IMR-90 (cell line): ENCODE measurements at regions not wholly inside any gene's neighbourhood (a gene's known extent, or its start where the extent isn't known, plus 50 kb on each side); places are given as distances from the start of the nearest gene placed in this dataset.

Experiments used
- ATAC-seq: fragments of 200-7000 bp; cut with Tn5 transposase; 2 replicates; pipeline ENCODE4 v1.9.1; 2020; ENCODE audit warnings: low read depth, mild to moderate bottlenecking, moderate library complexity
- BruUV-seq: library from RNA; stranded (reverse); fragments of 400-500 nt; replicated peaks from 2 replicates; lab custom pipeline; 2021; lab: Mats Ljungman, UMichigan
- CTCF ChIA-PET: fragments of 300-600 bp; formaldehyde crosslinking; extraction: SDS; loops from one replicate; lab custom pipeline; 2021; ENCODE audit warnings: antibody characterized with exemption; lab: Yijun Ruan, JAX
- POLR2A ChIA-PET: fragments of 300-600 bp; sonication (Branson Sonifier 250); formaldehyde crosslinking; loops from one replicate; lab custom pipeline; 2022; ENCODE audit warnings: antibody characterized with exemption; ENCODE audit not compliant: unreplicated experiment; lab: Charles Lee
- DNase-seq: peaks from one replicate; pipeline ENCODE4 v3.0.0; 2013
- H2AFZ ChIP-seq: replicated peaks from 2 replicates; pipeline ENCODE3; 2013; ENCODE audit warnings: low read length, mild to moderate bottlenecking; ENCODE audit not compliant: poor library complexity
- H2AK5ac ChIP-seq: 2 replicates; pipeline ENCODE4 v1.6.1; 2013; ENCODE audit warnings: low read depth, low read length, inconsistent platforms
- H2AK9ac ChIP-seq: replicated peaks from 2 replicates; pipeline ENCODE3; 2013; ENCODE audit warnings: mild to moderate bottlenecking, low read depth, low read length, moderate library complexity; ENCODE audit not compliant: poor library complexity
- H2BK120ac ChIP-seq: 2 replicates; pipeline ENCODE4 v1.6.1; 2013; ENCODE audit warnings: low read depth, low read length, inconsistent platforms
- H2BK15ac ChIP-seq: 3 replicates; pipeline ENCODE4 v1.6.1; 2013; ENCODE audit warnings: low read depth, low read length, inconsistent platforms
- H2BK20ac ChIP-seq: 2 replicates; pipeline ENCODE4 v1.6.1; 2013; ENCODE audit warnings: low read depth, mild to moderate bottlenecking, inconsistent platforms, low read length, moderate library complexity
- H2BK5ac ChIP-seq: 2 replicates; pipeline ENCODE4 v1.6.1; 2013; ENCODE audit warnings: mild to moderate bottlenecking, low read depth, low read length, inconsistent platforms; ENCODE audit not compliant: poor library complexity, severe bottlenecking
- H3K14ac ChIP-seq: replicated peaks from 2 replicates; pipeline ENCODE4 v1.6.1; 2013; ENCODE audit warnings: low read depth, low read length, inconsistent platforms
- H3K18ac ChIP-seq: 2 replicates; pipeline ENCODE4 v1.6.1; 2013; ENCODE audit warnings: low read depth, low read length, control low read depth
- H3K23ac ChIP-seq: 2 replicates; pipeline ENCODE4 v1.6.1; 2013; ENCODE audit warnings: low read depth, low read length, inconsistent platforms
- H3K27ac ChIP-seq: 2 replicates; pipeline ENCODE4 v1.5.1; 2013; ENCODE audit warnings: mild to moderate bottlenecking, control low read depth, low read length; ENCODE audit not compliant: insufficient read depth
- H3K27me3 ChIP-seq: 2 replicates; pipeline ENCODE4 v1.6.1; 2013; ENCODE audit warnings: low read length; ENCODE audit not compliant: control insufficient read depth, insufficient read depth
- H3K36me3 ChIP-seq: 2 replicates; pipeline ENCODE4 v1.6.1; 2013; ENCODE audit warnings: low read length, mixed read lengths; ENCODE audit not compliant: control insufficient read depth, insufficient read depth
- H3K4ac ChIP-seq: 2 replicates; pipeline ENCODE4 v1.6.1; 2013; ENCODE audit warnings: low read depth, low read length, inconsistent platforms
- H3K4me1 ChIP-seq: 2 replicates; pipeline ENCODE4 v1.6.1; 2013; ENCODE audit warnings: low read length, mixed read lengths; ENCODE audit not compliant: control insufficient read depth, insufficient read depth
- H3K4me2 ChIP-seq: 2 replicates; pipeline ENCODE4 v1.6.1; 2013; ENCODE audit warnings: low read depth, mild to moderate bottlenecking, control low read depth, low read length, moderate library complexity
- H3K4me3 ChIP-seq: 2 replicates; pipeline ENCODE4 v1.5.1; 2013; ENCODE audit warnings: low read depth, mild to moderate bottlenecking, control low read depth, low read length, moderate library complexity; ENCODE audit not compliant: insufficient read depth
- H3K56ac ChIP-seq: 2 replicates; pipeline ENCODE4 v1.6.1; 2013; ENCODE audit warnings: low read length, inconsistent platforms; ENCODE audit not compliant: insufficient read depth; ENCODE audit errors: extremely low read depth
- H3K79me1 ChIP-seq, 2 experiments: 2 replicates each; pipeline ENCODE4 v1.6.1; 2013; ENCODE audit warnings: low read length in 2 of 2, inconsistent platforms in 1 of 2, low read depth in 1 of 2
- H3K9ac ChIP-seq: 2 replicates; pipeline ENCODE4 v1.6.1; 2013; ENCODE audit warnings: low read depth, low read length, control low read depth
- H3K9me1 ChIP-seq: 2 replicates; pipeline ENCODE4 v1.6.1; 2013; ENCODE audit warnings: low read length, inconsistent platforms; ENCODE audit not compliant: insufficient read depth
- H3K9me3 ChIP-seq: 2 replicates; pipeline ENCODE4 v1.6.1; 2013; ENCODE audit warnings: low read length; ENCODE audit not compliant: control insufficient read depth, insufficient read depth
- H4K20me1 ChIP-seq: 2 replicates; pipeline ENCODE4 v1.6.1; 2013; ENCODE audit warnings: low read length, inconsistent platforms; ENCODE audit not compliant: insufficient read depth
- H4K5ac ChIP-seq: 2 replicates; pipeline ENCODE4 v1.6.1; 2013; ENCODE audit warnings: mild to moderate bottlenecking, low read depth, low read length, control low read depth
- H4K8ac ChIP-seq, 2 experiments: 2 replicates each; pipeline ENCODE4 v1.6.1; 2013; ENCODE audit warnings: low read depth in 2 of 2, low read length in 2 of 2, control low read depth in 1 of 2, inconsistent platforms in 1 of 2
- H4K91ac ChIP-seq: 2 replicates; pipeline ENCODE4 v1.6.1; 2013; ENCODE audit warnings: low read depth, low read length, inconsistent platforms; ENCODE audit not compliant: insufficient read depth
- FOS ChIP-seq: fragments of 150-350 bp; IDR thresholded peaks from 2 replicates; pipeline ENCODE4 v1.6.1; 2016; ENCODE audit warnings: low read depth, low read length
- RAD21 ChIP-seq: IDR thresholded peaks from 2 replicates; pipeline ENCODE4 v1.6.1; 2012; ENCODE audit warnings: low read length, improper control_type of control experiment
- SMC3 ChIP-seq: fragments of 150-350 bp; IDR thresholded peaks from 2 replicates; pipeline ENCODE4 v1.6.1; 2016; ENCODE audit warnings: low read depth, mild to moderate bottlenecking, antibody characterized with exemption, low read length, moderate library complexity
- WGBS, 2 experiments: methylation state at CpG; one replicate each; pipeline versions ENCODE4 v1.1.5 to v1.1.7; 2013; ENCODE audit warnings: missing lambda C conversion rate in 2 of 2; ENCODE audit not compliant: insufficient read length in 1 of 2; ENCODE audit errors: extremely low coverage in 2 of 2; 5-methylcytosine and 5-hydroxymethylcytosine counted together
- dilution Hi-C: fragments of 300-500 bp; cut with HindIII; formaldehyde crosslinking; loops from one replicate; pipeline ENCODE4 v1.14.3; 2018; ENCODE audit warnings: low sequenced_read_pairs; ENCODE audit not compliant: unreplicated experiment
- in situ Hi-C: fragments of 300-500 bp; cut with MboI; formaldehyde crosslinking; loops from 3 replicates; pipeline ENCODE4 v1.14.3; 2019; ENCODE audit warnings: low sequenced_read_pairs, inconsistent platforms, mixed read lengths
- intact Hi-C: fragments of 100-400 bp; cut with micrococcal nuclease; formaldehyde crosslinking; loops from 2 replicates; pipeline ENCODE4 v1.10.0; 2022

DNA sequence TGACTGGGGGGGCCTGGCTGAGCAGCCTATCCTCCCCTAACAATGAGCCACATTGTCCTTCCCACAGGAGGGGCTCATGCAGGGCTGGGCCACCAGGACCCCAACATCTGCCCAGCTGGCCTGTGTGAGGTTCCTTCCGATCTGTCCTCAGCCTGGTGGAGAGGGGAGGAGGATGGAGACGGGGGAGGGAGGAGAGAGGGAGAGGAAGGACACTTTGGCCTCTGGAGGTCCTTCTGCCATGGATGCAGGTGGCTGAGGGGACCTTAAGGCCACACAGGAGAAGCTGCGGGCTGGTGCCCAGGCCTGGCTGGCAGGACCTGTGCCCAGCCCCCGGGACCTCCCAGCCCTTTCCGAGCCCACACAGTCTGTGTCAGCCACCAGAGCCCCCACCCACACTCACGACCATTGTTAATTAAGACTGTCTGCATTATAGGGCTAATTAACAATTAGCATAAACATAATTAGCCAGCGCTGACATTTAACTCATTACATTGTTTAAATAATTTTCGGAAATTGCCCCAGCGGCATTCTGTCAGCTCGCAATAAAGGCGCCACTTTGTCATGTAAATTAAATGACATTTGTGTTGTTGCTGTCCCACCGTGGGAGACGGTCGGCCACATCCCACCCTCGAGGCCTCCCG, 53.0 kb upstream of the NKX1-1 start:
- H3K4ac ChIP-seq = no peak overlapping the region
- H4K5ac ChIP-seq = no peak overlapping the region
- H3K36me3 ChIP-seq = no peaks in the 10 kb centered on the region
- H2BK15ac ChIP-seq = no peak overlapping the region
- no peak overlapping the region for H3K27ac ChIP-seq
- no peak for DNase-seq
- H3K4me1 ChIP-seq = peaks cover 2% of the 10 kb centered on the region; the same call in 1 of the 2 replicates
- intact Hi-C loops = no loop called here
- no peak overlapping the region for H2AK5ac ChIP-seq
- H4K20me1 ChIP-seq = no peaks in the 10 kb centered on the region
- H3K18ac ChIP-seq = no peak overlapping the region
- H3K4me3 ChIP-seq = no peak overlapping the region
- no peaks in the 10 kb centered on the region for H3K9me1 ChIP-seq
- no peak overlapping the region for H3K14ac ChIP-seq
- no peak for TF ChIP-seq FOS
- no peak for TF ChIP-seq SMC3
- TF ChIP-seq RAD21 = no peak
- CTCF ChIA-PET = no interaction called here
- POLR2A ChIA-PET = no interaction called here
- BruUV-seq = no TSS peak
- no peak overlapping the region for H2BK20ac ChIP-seq
- H2BK120ac ChIP-seq = no peak overlapping the region
- H3K4me2 ChIP-seq = no peak overlapping the region
- ATAC-seq = no peak
- H4K91ac ChIP-seq = no peak overlapping the region
- H2AFZ ChIP-seq = no peak overlapping the region
- H3K9ac ChIP-seq = no peak overlapping the region
- H2AK9ac ChIP-seq = no peak overlapping the region
- dilution Hi-C loops = no loop called here
- no peak overlapping the region for H3K56ac ChIP-seq
- in situ Hi-C loops = no loop called here
- H3K23ac ChIP-seq = no peak overlapping the region
- H4K8ac ChIP-seq = no peak overlapping the region
- 60% methylated on average over 2 of the region's 16 CpGs; no CpG with 5 or more reads in 1 of the 2 experiments for WGBS, 2 experiments
- H3K9me3 ChIP-seq = no peaks in the 10 kb centered on the region; the same call in 1 of the 2 replicates
- H3K79me1 ChIP-seq = no peaks in the 10 kb centered on the region
- peaks cover 63% of the 10 kb centered on the region for H3K27me3 ChIP-seq
- H2BK5ac ChIP-seq = no peak overlapping the region
